B cell (primary cell): ENCODE measurements at regions not wholly inside any gene's neighbourhood (a gene's known extent, or its start where the extent isn't known, plus 50 kb on each side); places are given as distances from the start of the nearest gene placed in this dataset.

Experiments used
- EZH2 ChIP-seq: IDR thresholded peaks from 2 replicates; pipeline ENCODE4 v1.6.1; 2012; ENCODE audit warnings: borderline replicate concordance, low read depth, mild to moderate bottlenecking, moderate library complexity, low read length; ENCODE audit not compliant: insufficient read depth, poor library complexity, severe bottlenecking
- TF ChIP-seq, protein P1 (sequence below): fragments of 200-600 bp; IDR thresholded peaks from one replicate; pipeline ENCODE4 v1.8.0; 2022; ENCODE audit warnings: antibody characterized with exemption, mild to moderate bottlenecking

DNA sequence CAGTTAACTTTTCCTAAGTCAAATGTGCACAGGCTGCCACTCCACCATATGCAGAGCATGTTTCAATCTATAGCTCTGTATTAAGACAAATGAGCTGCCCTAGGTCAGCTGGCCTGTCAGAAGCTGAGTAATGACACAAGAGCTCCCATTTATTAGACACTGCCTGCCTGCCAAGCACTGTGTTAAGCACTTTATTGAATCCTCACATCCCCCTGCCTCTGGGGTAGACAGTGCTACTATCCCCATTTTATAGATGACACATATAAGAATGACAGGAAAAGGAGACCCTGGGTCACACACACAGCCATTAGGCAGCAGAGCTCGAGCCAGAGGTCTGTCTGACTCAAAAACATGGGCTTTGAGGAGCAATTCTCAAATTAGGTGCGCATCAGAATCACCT lies 179.8 kb upstream of the PDE1C start:
- TF ChIP-seq, protein P1, sequence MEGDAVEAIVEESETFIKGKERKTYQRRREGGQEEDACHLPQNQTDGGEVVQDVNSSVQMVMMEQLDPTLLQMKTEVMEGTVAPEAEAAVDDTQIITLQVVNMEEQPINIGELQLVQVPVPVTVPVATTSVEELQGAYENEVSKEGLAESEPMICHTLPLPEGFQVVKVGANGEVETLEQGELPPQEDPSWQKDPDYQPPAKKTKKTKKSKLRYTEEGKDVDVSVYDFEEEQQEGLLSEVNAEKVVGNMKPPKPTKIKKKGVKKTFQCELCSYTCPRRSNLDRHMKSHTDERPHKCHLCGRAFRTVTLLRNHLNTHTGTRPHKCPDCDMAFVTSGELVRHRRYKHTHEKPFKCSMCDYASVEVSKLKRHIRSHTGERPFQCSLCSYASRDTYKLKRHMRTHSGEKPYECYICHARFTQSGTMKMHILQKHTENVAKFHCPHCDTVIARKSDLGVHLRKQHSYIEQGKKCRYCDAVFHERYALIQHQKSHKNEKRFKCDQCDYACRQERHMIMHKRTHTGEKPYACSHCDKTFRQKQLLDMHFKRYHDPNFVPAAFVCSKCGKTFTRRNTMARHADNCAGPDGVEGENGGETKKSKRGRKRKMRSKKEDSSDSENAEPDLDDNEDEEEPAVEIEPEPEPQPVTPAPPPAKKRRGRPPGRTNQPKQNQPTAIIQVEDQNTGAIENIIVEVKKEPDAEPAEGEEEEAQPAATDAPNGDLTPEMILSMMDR = no peak
- TF ChIP-seq EZH2 = no peak
